ENCODE measurements at regions not wholly inside any gene's neighbourhood (a gene's known extent, or its start where the extent isn't known, plus 50 kb on each side); places are given as distances from the start of the nearest gene placed in this dataset.
"Not testable (repeated sequence)": the region's sequence is repeated elsewhere in the genome, so short reads cannot be mapped to it uniquely, and the experiment has no call there.

DNA sequence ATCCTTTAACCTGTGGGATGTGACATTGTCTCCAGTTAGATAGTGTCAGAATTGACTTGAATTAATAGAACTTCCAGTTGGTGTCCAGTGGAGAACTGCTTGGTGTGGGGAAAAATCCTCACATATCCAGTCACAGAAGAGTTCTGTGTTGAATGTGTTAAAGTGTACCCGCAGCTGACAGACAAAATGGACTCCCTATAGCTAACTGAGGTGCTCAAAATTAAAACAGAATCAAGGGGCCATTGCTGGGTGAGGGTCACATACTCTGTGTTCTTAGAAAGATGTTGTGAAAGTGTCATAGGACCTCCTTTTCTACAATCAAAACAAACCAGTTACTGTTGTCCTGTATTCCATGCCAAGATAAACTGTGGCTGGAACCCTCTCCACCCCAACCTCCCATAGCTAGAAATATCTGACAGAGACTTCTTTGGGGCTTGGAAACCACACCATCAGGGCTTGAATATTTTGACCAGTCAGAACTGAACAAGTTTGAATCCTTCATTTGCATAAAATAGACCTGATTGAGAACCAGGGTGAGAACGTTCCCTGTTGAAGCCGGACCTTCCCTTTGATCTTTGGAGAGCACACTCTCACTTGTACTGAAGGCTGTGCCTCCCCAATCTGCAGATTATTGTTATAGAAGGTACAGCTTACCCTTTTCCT is 164.0 kb upstream of the ZNF608 start:
- no peak for DNase-seq (ENCODE audit: low read depth)
- TF ChIP-seq, protein P1, sequence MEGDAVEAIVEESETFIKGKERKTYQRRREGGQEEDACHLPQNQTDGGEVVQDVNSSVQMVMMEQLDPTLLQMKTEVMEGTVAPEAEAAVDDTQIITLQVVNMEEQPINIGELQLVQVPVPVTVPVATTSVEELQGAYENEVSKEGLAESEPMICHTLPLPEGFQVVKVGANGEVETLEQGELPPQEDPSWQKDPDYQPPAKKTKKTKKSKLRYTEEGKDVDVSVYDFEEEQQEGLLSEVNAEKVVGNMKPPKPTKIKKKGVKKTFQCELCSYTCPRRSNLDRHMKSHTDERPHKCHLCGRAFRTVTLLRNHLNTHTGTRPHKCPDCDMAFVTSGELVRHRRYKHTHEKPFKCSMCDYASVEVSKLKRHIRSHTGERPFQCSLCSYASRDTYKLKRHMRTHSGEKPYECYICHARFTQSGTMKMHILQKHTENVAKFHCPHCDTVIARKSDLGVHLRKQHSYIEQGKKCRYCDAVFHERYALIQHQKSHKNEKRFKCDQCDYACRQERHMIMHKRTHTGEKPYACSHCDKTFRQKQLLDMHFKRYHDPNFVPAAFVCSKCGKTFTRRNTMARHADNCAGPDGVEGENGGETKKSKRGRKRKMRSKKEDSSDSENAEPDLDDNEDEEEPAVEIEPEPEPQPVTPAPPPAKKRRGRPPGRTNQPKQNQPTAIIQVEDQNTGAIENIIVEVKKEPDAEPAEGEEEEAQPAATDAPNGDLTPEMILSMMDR (IDR thresholded peaks at IDR 0.05; ENCODE audit: control insufficient read depth, extremely low read depth, insufficient read depth), result no peak
- H3K4me3 ChIP-seq (ENCODE audit: low read depth, low read length), result no peak overlapping the region

DNA sequence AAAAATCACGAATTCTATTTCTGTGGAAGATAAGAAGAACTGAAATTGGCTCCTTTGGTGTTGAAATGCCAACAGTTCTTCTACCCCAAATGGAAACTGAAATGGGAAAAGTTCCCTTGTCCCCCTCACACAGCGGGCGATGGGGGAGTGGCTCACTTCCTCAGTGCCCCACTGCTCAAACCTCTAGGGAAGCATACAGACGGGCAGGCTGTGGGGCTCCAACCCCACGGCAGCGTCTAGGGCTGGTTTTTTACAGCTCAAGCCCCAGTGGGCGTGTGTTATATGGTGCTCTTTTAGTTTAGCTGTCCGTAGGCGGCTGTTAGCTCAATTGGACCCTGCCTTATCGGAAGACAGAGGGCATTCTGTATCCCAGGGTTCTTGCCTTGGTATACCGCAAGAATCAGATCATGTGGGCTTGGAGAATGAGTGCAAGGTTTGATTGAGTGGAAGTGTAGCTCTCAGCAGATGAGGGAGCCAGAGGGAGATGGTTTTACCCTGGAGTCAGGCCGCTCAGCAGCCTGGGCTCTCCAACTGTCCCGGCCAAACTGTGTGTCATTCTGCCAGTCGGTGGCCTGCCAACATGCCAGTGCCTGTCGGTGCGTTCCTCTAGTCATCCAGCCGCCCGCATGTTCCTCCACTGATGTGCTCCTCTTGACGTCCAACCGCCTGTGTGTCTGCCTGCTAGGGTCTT is 166.3 kb upstream of the ZNF608 start:
- no peak overlapping the region for H3K4me3 ChIP-seq (ENCODE audit: low read depth, low read length)
- DNase-seq (ENCODE audit: low read depth), result no peak
- TF ChIP-seq, protein P1 (IDR thresholded peaks at IDR 0.05; ENCODE audit: control insufficient read depth, extremely low read depth, insufficient read depth), result no peak

- TF ChIP-seq, protein P1 (IDR thresholded peaks at IDR 0.05; ENCODE audit: control insufficient read depth, extremely low read depth, insufficient read depth), result no peak
- H3K4me3 ChIP-seq (ENCODE audit: low read depth, low read length), result no peak overlapping the region
Measured at GRCh38 chr5:124913329-124913653, 166.9 kb upstream of the ZNF608 start.

GRCh38 chr5:124916313-124916712 is 169.9 kb upstream of the ZNF608 start:
- DNase-seq (ENCODE audit: low read depth); H3K4me3 ChIP-seq (ENCODE audit: low read depth, low read length): not testable (repeated sequence)

More at GRCh38 chr5:124913329-124913653, 166.9 kb upstream of the ZNF608 start:
- no peak for DNase-seq (ENCODE audit: low read depth)

DNA sequence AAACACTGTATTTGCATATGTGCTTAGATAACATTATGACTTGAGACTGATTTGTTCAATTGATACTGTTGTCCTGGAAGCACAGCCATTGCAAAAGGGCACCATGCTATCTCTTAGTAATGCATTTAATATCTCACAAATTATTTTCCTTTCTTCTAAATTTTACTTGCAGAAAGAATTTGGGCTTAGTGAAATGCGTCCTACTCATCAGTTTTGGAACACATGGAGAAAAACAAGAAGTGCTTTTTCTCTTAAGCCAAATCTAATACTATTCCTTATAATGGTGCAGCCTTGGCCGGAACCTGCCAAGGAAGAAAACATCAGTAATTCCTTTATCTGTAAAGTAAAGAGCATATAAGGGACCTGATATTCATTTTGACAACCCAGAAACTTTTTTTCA is 172.2 kb upstream of the ZNF608 start:
- H3K4me3 ChIP-seq (ENCODE audit: low read depth, low read length), result no peak overlapping the region
- no peak for DNase-seq (ENCODE audit: low read depth)
- TF ChIP-seq, protein P1 (IDR thresholded peaks at IDR 0.05; ENCODE audit: control insufficient read depth, extremely low read depth, insufficient read depth), result no peak

DNA sequence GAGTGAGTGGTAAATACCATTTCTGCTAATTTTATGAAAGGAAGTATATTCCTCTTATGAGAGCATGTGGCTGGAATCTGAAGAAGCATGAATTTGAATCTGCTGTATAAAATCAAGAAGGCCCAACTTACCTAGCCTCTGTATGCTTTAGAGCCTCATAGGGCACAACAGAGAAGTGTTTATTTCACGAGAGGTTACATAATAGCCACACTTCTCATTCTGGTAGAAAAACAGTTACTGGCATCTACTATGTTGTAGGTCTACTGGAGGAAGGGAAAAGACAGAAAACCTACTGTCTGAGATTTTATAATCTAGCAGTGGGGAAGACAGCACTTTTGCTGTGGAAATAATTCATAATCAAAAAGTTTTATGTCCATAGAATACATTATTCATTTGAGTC is 172.6 kb upstream of the ZNF608 start:
- no peak for DNase-seq (ENCODE audit: low read depth)
- H3K4me3 ChIP-seq (ENCODE audit: low read depth, low read length), result no peak overlapping the region
- TF ChIP-seq, protein P1 (IDR thresholded peaks at IDR 0.05; ENCODE audit: control insufficient read depth, extremely low read depth, insufficient read depth), result no peak

DNA sequence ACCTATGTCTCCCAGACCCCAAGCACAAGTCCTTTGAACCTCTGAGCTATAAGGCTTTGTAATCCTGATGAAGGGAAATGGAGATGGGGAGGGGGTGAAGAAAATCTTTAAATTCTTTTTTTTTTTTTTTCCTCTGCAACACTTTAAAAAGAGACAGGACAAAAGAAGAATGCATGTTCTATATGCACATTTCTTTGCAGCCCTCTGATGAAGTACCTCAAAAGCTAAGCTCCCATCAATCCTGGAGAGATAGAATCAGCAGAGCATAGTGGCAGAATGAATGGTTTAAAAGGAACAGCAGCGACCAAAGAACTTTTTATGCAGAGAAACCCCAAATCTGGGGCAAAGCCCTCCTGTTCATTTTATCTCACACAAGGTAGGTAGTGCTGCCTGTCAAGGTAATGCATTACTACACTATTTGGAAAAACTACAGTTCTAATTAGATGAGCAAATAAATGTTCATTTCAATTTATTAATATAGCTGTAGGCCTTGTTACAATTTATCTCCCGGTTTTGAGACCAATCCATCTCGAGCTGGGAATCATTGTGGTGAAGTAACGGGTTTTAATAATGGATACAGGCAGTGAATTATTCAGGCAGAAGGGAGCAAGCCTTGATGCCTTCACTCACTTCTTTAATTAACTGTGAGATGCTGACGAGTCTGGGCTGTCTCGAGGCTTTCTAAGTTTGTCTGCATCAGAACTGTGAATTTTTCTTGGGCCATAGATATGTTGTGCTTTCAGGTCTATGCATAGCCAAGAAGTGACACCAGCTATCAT is 173.5 kb upstream of the ZNF608 start:
- no peak for DNase-seq (ENCODE audit: low read depth)
- TF ChIP-seq, protein P1 (IDR thresholded peaks at IDR 0.05; ENCODE audit: control insufficient read depth, extremely low read depth, insufficient read depth), result no peak

More for the DNA sequence above, 173.5 kb upstream of the ZNF608 start:
- no peak overlapping the region for H3K4me3 ChIP-seq (ENCODE audit: low read depth, low read length)

Measured in LNCaP clone FGC (cell line).